DOHH2 (cell line): ENCODE measurements at regions not wholly inside any gene's neighbourhood (a gene's known extent, or its start where the extent isn't known, plus 50 kb on each side); places are given as distances from the start of the nearest gene placed in this dataset.

Source experiments
- H3F3A ChIP-seq: fragments of 200-600 bp; sonication (generic), shearing (Covaris generic); 2 replicates; pipeline ENCODE4 v1.6.0; 2016; ENCODE audit warnings: antibody characterized with exemption, mild to moderate bottlenecking; ENCODE audit not compliant: control insufficient read depth, insufficient read depth
- H3K27ac ChIP-seq: fragments of 200-600 bp; sonication (generic); 2 replicates; pipeline ENCODE4 v1.5.1; 2014; ENCODE audit warnings: low read depth, mild to moderate bottlenecking, low read length, moderate library complexity
- H3K27me3 ChIP-seq: fragments of 200-600 bp; sonication (generic); 2 replicates; pipeline ENCODE4 v1.6.1; 2014; ENCODE audit warnings: mild to moderate bottlenecking, low read length, mixed read lengths; ENCODE audit not compliant: control insufficient read depth
- H3K36me3 ChIP-seq: fragments of 200-600 bp; sonication (generic); 2 replicates; pipeline ENCODE4 v1.6.1; 2014; ENCODE audit warnings: mild to moderate bottlenecking, low read length, moderate library complexity, mixed read lengths; ENCODE audit not compliant: control insufficient read depth
- H3K4me1 ChIP-seq: fragments of 200-600 bp; sonication (generic); 2 replicates; pipeline ENCODE4 v1.6.1; 2014; ENCODE audit warnings: mild to moderate bottlenecking, low read length, mixed read lengths; ENCODE audit not compliant: control insufficient read depth
- H3K4me2 ChIP-seq: fragments of 200-600 bp; sonication (generic); 2 replicates; pipeline ENCODE4 v1.6.0; 2014; ENCODE audit warnings: mild to moderate bottlenecking, low read length, moderate library complexity
- H3K4me3 ChIP-seq: fragments of 200-600 bp; sonication (generic); 2 replicates; pipeline ENCODE4 v1.5.1; 2014; ENCODE audit warnings: mild to moderate bottlenecking, low read length, mixed read lengths
- H3K79me2 ChIP-seq: fragments of 200-600 bp; sonication (generic); 2 replicates; pipeline ENCODE4 v1.6.1; 2014; ENCODE audit warnings: mild to moderate bottlenecking, low read length, mixed read lengths; ENCODE audit not compliant: control insufficient read depth
- H3K9me2 ChIP-seq: fragments of 200-600 bp; sonication (generic); replicated peaks from 2 replicates; pipeline ENCODE4 v1.6.1; 2014; ENCODE audit warnings: mild to moderate bottlenecking, low read length, mixed read lengths; ENCODE audit not compliant: control insufficient read depth
- H3K9me3 ChIP-seq: fragments of 200-600 bp; sonication (generic); 2 replicates; pipeline ENCODE4 v1.6.1; 2014; ENCODE audit warnings: antibody characterized with exemption, low read length, mixed read lengths; ENCODE audit not compliant: control insufficient read depth, insufficient read depth
- H4K20me1 ChIP-seq: fragments of 200-600 bp; sonication (generic); 2 replicates; pipeline ENCODE4 v1.6.0; 2014; ENCODE audit warnings: low read depth, mild to moderate bottlenecking, antibody characterized with exemption, low read length, moderate library complexity; ENCODE audit not compliant: control insufficient read depth, insufficient read depth
- EZH2phosphoT487 ChIP-seq: fragments of 200-600 bp; sonication (generic); IDR thresholded peaks from 2 replicates; pipeline ENCODE4 v1.6.1; 2017; ENCODE audit warnings: borderline replicate concordance, mild to moderate bottlenecking, antibody characterized with exemption, low read length, moderate library complexity, mixed read lengths
- TF ChIP-seq, protein P1 (sequence below): fragments of 200-600 bp; sonication (generic); IDR thresholded peaks from one replicate; pipeline ENCODE4 v1.5.1; 2014; ENCODE audit warnings: antibody characterized with exemption, mild to moderate bottlenecking, low read depth, low read length; ENCODE audit not compliant: poor library complexity, severe bottlenecking

DNA sequence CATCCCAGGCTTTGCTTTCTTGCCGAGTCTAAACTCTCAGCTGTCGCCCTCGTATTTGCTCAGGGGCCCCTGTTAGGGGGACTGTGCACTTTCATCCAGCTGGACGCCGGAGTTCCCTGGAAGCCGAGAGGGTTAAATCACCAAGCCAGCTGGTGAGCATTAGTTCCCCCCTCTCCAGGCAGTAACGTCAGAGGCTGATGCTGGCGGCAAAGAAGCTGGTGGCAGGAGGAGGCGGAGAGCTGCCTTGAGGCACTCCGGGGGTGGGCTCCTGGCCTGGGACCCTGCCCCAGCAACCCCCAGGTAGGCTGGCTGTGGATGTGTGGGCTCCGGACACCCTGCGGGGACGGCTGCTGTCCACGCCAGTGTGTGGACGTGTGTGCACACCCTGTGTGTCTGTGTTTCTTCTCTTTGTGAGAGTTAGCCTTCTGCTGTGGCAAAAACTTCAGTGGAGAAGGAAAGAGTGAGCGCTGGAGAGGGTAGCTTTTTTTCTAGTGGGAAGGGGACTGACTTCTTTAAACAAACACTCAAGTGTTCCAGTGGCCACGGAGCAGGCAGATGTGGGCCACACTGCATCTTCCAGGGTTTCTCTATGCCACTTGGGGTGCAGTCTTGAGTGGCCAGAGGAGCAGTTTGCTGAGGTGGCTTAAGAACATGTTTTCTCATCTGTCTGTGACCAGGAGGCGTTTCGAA lies 84.7 kb downstream of the GLI2 start:
- Histone ChIP-seq H3K27ac (no peak overlapping the region), H4K20me1 (no peaks in the 10 kb centered on the region), H3K9me2 (no peaks in the 10 kb centered on the region), H3K36me3 (no peaks in the 10 kb centered on the region), H3K4me1 (no peaks in the 10 kb centered on the region), H3K79me2 (no peaks in the 10 kb centered on the region), H3K4me2 (no peak overlapping the region), H3K4me3 (no peak overlapping the region), H3K9me3 (no peaks in the 10 kb centered on the region), H3K27me3 (no peaks in the 10 kb centered on the region), H3F3A (no peaks in the 10 kb centered on the region)
- TF ChIP-seq, protein P1, sequence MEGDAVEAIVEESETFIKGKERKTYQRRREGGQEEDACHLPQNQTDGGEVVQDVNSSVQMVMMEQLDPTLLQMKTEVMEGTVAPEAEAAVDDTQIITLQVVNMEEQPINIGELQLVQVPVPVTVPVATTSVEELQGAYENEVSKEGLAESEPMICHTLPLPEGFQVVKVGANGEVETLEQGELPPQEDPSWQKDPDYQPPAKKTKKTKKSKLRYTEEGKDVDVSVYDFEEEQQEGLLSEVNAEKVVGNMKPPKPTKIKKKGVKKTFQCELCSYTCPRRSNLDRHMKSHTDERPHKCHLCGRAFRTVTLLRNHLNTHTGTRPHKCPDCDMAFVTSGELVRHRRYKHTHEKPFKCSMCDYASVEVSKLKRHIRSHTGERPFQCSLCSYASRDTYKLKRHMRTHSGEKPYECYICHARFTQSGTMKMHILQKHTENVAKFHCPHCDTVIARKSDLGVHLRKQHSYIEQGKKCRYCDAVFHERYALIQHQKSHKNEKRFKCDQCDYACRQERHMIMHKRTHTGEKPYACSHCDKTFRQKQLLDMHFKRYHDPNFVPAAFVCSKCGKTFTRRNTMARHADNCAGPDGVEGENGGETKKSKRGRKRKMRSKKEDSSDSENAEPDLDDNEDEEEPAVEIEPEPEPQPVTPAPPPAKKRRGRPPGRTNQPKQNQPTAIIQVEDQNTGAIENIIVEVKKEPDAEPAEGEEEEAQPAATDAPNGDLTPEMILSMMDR: no peak
- TF ChIP-seq EZH2phosphoT487: no peak

DNA sequence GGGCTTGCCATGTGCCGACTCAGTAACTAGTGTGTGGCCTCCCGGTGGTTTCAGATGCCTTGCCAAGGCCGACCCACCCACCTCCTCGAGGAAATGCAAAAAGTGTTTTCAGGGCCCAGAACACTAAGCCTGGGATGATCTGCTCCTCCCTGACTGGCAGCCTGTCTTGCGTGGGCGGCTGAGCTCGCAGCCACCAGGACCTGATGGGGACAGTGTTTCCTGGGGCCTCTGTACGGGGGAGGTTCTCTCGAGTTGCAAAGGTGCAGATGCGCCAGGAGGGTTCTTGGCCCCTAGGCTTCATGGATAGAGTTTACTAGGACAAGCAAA lies 85.2 kb downstream of the GLI2 start:
- no peak overlapping the region for H3K4me2 ChIP-seq
- H3K9me2 ChIP-seq: no peaks in the 10 kb centered on the region
- H3K79me2 ChIP-seq: no peaks in the 10 kb centered on the region
- TF ChIP-seq, protein P1: no peak
- no peak for TF ChIP-seq EZH2phosphoT487
- no peak overlapping the region for H3K4me3 ChIP-seq
- no peaks in the 10 kb centered on the region for H3K36me3 ChIP-seq
- no peaks in the 10 kb centered on the region for H3K9me3 ChIP-seq
- H3K4me1 ChIP-seq: no peaks in the 10 kb centered on the region
- H3K27ac ChIP-seq: no peak overlapping the region
- no peaks in the 10 kb centered on the region for H3K27me3 ChIP-seq
- no peaks in the 10 kb centered on the region for H4K20me1 ChIP-seq
- H3F3A ChIP-seq: no peaks in the 10 kb centered on the region

DNA sequence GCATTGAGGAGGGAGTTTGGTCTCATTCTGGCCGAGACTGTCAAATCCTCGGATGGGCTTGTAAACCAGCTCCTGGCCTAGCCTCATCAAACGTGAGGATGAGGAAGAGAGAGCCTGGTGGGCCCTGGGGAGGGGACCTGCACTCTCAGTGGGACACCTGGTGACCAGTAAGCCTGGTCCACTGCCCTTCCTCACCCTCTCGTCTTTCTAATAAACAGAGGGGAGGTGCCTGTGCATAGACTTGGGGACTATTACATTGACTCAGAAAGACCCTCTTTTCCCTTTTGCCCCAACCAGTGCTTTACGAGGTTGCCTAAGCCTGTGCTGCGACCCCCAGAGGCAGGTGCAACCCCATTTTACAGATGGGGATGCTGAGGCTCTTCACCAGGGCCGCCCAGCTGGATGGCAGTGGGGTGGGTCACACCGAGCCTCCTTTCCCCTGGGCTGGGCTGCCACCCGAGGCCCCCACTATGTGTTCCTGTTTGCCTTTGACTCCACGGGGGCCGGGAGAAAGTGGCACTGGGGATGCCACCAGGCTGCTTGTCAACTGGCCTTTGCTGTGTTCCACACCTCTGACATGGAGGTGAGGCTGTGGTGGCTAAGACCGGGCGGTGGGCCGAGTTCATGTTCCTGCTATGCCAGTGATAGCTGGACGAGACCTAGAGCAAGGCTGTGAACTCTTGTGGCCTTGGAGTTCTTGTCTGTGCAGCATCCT lies 85.9 kb downstream of the GLI2 start:
- Histone ChIP-seq H3K79me2 (no peaks in the 10 kb centered on the region), H3K27me3 (no peaks in the 10 kb centered on the region), H3K4me2 (no peak overlapping the region), H3K9me3 (no peaks in the 10 kb centered on the region), H3K4me1 (no peaks in the 10 kb centered on the region), H3K27ac (no peak overlapping the region), H3K4me3 (no peak overlapping the region), H3K9me2 (no peaks in the 10 kb centered on the region), H3K36me3 (no peaks in the 10 kb centered on the region), H3F3A (no peaks in the 10 kb centered on the region), H4K20me1 (no peaks in the 10 kb centered on the region)
- TF ChIP-seq, protein P1: no peak
- TF ChIP-seq EZH2phosphoT487: no peak
